Chondrocyte (in vitro differentiated cells): ENCODE measurements at regions not wholly inside any gene's neighbourhood (a gene's known extent, or its start where the extent isn't known, plus 50 kb on each side); places are given as distances from the start of the nearest gene placed in this dataset.
A peak's percentile ranks its signal among the peaks of the same experiment; 100 is the strongest.

ENCODE experiments used
- DNase-seq: peaks from one replicate; pipeline ENCODE4 v3.0.0; 2021; ENCODE audit warnings: mixed read lengths, low spot score
- H3K27ac Mint-ChIP-seq: one replicate; pipeline ENCODE4 v1.8.0; 2021; ENCODE audit warnings: mild to moderate bottlenecking, moderate library complexity, mixed read lengths; ENCODE audit not compliant: unreplicated experiment
- H3K27me3 Mint-ChIP-seq: 2 replicates; pipeline ENCODE4 v1.8.0; 2021; ENCODE audit warnings: low read depth, mixed read lengths
- H3K36me3 Mint-ChIP-seq: 2 replicates; pipeline ENCODE4 v1.8.0; 2021; ENCODE audit warnings: low read depth, mixed read lengths
- H3K4me1 Mint-ChIP-seq: 2 replicates; pipeline ENCODE4 v1.8.0; 2021; ENCODE audit warnings: low read depth, mild to moderate bottlenecking, mixed read lengths
- H3K4me3 Mint-ChIP-seq: one replicate; pipeline ENCODE4 v1.8.0; 2021; ENCODE audit warnings: mild to moderate bottlenecking, moderate library complexity, mixed read lengths; ENCODE audit not compliant: unreplicated experiment
- H3K9me3 Mint-ChIP-seq: 2 replicates; pipeline ENCODE4 v1.8.0; 2021; ENCODE audit warnings: low read depth, mixed read lengths
- TF ChIP-seq, protein P1 (sequence below): fragments of 200-600 bp; sonication (generic); IDR thresholded peaks from 2 replicates; pipeline ENCODE4 v1.5.0; 2021; ENCODE audit warnings: antibody characterized with exemption, mild to moderate bottlenecking, moderate library complexity

DNA sequence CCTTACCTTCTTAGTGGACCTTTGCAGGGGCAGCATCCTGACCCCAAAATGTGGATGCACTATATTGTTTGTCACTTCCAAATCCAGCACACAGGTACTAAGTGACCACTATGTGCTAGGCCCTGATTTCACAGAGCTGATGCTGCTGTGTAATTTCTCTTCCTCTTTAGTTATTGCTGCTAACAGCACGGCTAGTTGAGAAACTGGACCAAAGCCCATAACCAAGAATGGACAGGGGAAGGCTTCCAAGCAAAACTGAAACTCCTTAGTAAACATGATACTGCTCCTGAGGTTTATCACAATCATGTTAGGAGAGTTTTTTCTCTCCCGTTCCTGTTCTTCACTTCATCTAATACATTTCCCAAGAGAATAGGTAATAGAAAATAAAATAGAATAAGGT, 172.9 kb upstream of the TTC29 start:
- Mint-ChIP-seq H3K9me3 (peaks cover 8% of the 10 kb centered on the region), H3K36me3 (peaks cover 11% of the 10 kb centered on the region), H3K4me3 (no peak overlapping the region), H3K27ac (peak overlapping the region; percentile 5), H3K4me1 (peaks cover 39% of the 10 kb centered on the region), H3K27me3 (no peaks in the 10 kb centered on the region)
- TF ChIP-seq, protein P1, sequence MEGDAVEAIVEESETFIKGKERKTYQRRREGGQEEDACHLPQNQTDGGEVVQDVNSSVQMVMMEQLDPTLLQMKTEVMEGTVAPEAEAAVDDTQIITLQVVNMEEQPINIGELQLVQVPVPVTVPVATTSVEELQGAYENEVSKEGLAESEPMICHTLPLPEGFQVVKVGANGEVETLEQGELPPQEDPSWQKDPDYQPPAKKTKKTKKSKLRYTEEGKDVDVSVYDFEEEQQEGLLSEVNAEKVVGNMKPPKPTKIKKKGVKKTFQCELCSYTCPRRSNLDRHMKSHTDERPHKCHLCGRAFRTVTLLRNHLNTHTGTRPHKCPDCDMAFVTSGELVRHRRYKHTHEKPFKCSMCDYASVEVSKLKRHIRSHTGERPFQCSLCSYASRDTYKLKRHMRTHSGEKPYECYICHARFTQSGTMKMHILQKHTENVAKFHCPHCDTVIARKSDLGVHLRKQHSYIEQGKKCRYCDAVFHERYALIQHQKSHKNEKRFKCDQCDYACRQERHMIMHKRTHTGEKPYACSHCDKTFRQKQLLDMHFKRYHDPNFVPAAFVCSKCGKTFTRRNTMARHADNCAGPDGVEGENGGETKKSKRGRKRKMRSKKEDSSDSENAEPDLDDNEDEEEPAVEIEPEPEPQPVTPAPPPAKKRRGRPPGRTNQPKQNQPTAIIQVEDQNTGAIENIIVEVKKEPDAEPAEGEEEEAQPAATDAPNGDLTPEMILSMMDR, result no peak
- DNase-seq, result no peak

DNA sequence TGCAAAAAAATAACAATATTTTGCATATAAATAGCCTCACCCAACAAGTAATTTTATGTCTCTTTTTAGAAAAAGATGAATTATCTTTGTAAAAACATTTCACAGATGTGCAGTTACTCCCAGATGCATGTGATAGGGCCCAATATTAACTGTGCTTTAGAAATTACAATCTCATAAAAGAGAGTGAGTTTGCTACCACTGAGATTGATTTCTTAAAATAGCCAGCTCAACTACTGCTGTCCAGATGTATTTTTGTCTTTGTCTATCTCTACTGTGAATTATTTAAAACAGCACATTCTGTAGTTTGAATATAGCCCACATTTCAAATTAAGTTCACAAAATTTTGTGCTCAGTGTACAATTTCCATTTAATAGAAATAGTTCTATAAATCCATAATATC, 177.0 kb upstream of the TTC29 start:
- Mint-ChIP-seq H3K4me3 (no peak overlapping the region), H3K27ac (no peak overlapping the region), H3K36me3 (peaks cover 3% of the 10 kb centered on the region), H3K9me3 (peaks cover 8% of the 10 kb centered on the region), H3K4me1 (peaks cover 50% of the 10 kb centered on the region), H3K27me3 (no peaks in the 10 kb centered on the region)
- TF ChIP-seq, protein P1, result no peak
- DNase-seq, result no peak

DNA sequence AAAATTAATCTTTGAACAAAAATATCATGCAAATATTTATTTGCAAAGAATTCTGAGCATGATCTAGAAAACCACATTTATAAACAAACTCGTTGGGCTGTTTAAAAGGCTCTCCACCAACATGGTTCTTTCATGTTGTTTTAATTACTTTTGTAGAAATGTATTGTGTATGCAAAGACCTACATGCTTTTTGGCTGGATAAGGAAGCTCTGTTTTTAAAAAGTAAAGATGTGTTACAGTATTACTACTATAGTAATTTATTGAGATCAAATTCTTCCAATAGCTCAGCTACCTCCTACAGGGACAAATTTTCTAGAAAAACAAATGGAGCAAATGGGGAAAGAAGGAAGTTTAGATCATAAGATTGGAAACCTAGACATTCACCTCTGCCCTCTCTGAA, 177.5 kb upstream of the TTC29 start:
- H3K27me3 Mint-ChIP-seq, result no peaks in the 10 kb centered on the region
- H3K27ac Mint-ChIP-seq, result peak overlapping the region; percentile 13
- H3K36me3 Mint-ChIP-seq, result peaks cover 3% of the 10 kb centered on the region
- no peak overlapping the region for H3K4me3 Mint-ChIP-seq
- peaks cover 8% of the 10 kb centered on the region for H3K9me3 Mint-ChIP-seq
- TF ChIP-seq, protein P1, result no peak
- peaks cover 48% of the 10 kb centered on the region for H3K4me1 Mint-ChIP-seq
- no peak for DNase-seq

DNA sequence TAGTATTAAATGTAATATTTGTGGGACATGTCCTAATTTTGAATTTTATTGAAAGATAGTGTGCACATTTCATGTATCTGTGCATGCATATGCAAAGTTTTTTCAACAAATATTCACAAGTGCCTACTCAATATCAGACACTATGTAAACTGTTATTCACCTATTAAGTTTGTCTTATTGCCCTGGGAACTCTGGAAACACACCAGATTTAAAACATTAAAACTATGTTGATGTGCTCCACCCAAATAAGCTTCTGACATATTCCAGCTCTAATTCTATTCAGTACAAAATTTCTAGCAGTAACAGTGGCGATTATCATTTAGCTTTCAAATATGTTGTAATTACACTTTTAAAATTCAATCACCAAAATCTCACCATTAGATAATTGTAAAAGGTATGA, 183.1 kb upstream of the TTC29 start:
- no peaks in the 10 kb centered on the region for H3K27me3 Mint-ChIP-seq

DNA sequence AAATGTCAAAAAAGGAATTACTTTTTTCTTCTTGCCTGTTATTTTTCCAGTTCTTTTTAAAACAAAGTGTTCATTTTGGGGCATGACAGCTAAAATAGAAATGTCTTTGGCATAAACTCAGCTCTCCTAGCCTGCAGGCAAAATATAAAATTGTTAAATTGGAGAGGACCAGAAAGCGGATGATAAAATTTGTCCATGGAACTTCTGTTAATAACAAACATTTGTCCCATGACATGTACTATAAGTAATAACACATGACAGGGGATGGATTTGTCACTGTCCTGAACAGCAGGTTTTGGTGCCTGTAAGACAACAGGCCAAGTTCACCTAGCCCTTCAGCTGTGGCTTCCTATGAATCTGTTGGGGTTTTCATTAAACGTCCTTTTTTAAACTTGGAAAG, 184.0 kb upstream of the TTC29 start:
- H3K9me3 Mint-ChIP-seq, result peaks cover 8% of the 10 kb centered on the region
- peaks cover 58% of the 10 kb centered on the region for H3K4me1 Mint-ChIP-seq
- TF ChIP-seq, protein P1, result no peak
- H3K27me3 Mint-ChIP-seq, result no peaks in the 10 kb centered on the region
- H3K4me3 Mint-ChIP-seq, result no peak overlapping the region
- no peak for DNase-seq
- peaks cover 3% of the 10 kb centered on the region for H3K36me3 Mint-ChIP-seq
- H3K27ac Mint-ChIP-seq, result peak overlapping the region; percentile 55

More for the DNA sequence above, 183.1 kb upstream of the TTC29 start:
- Mint-ChIP-seq H3K36me3 (peaks cover 3% of the 10 kb centered on the region), H3K4me3 (no peak overlapping the region), H3K9me3 (peaks cover 8% of the 10 kb centered on the region), H3K27ac (peak overlapping the region; percentile 55), H3K4me1 (peaks cover 57% of the 10 kb centered on the region)
- no peak for DNase-seq
- TF ChIP-seq, protein P1, result no peak
